ENCODE measurements at regions not wholly inside any gene's neighbourhood (a gene's known extent, or its start where the extent isn't known, plus 50 kb on each side); places are given as distances from the start of the nearest gene placed in this dataset.
"Not testable (repeated sequence)": the region's sequence is repeated elsewhere in the genome, so short reads cannot be mapped to it uniquely, and the experiment has no call there.

GRCh38 chr11:25625094-25625493 is 706.8 kb upstream of the ANO3 start:
- no peak for ATAC-seq (ENCODE audit: low FRiP score)

GRCh38 chr11:25628030-25628429 is 703.9 kb upstream of the ANO3 start:
- no peaks in the 10 kb centered on the region for H3K4me1 ChIP-seq (ENCODE audit: control insufficient read depth in 1 of 2, insufficient read depth in 2 of 2, low read length in 2 of 2)
- intact Hi-C loops (cut with DNase I), result no loop called here
- peaks cover 3% of the 10 kb centered on the region for H3K9me3 ChIP-seq (ENCODE audit: control insufficient read depth, low read length)
- 70 to 90% methylated on average over 5 of the region's 5 CpGs for WGBS, 2 donors
- H3K36me3 ChIP-seq (ENCODE audit: control insufficient read depth in 1 of 2, insufficient read depth in 2 of 2, low read length in 1 of 2), result no peaks in the 10 kb centered on the region
- H3K27ac ChIP-seq (ENCODE audit: low read depth in 1 of 2, low read length in 2 of 2), result no peak overlapping the region
- H3K27me3 ChIP-seq (ENCODE audit: control insufficient read depth in 1 of 2, insufficient read depth in 2 of 2, low read length in 1 of 2), result no peaks in the 10 kb centered on the region
- ATAC-seq (ENCODE audit: low FRiP score) (no peak), DNase-seq (no peak)
- H3K4me3 ChIP-seq (ENCODE audit: low read length in 2 of 2), result no peak overlapping the region

More at GRCh38 chr11:25625094-25625493, 706.8 kb upstream of the ANO3 start:
- Histone ChIP-seq H3K27ac (ENCODE audit: low read depth in 1 of 2, low read length in 2 of 2) (no peak overlapping the region), H3K4me1 (ENCODE audit: control insufficient read depth in 1 of 2, insufficient read depth in 2 of 2, low read length in 2 of 2) (no peaks in the 10 kb centered on the region), H3K36me3 (ENCODE audit: control insufficient read depth in 1 of 2, insufficient read depth in 2 of 2, low read length in 1 of 2) (no peaks in the 10 kb centered on the region), H3K27me3 (ENCODE audit: control insufficient read depth in 1 of 2, insufficient read depth in 2 of 2, low read length in 1 of 2) (no peaks in the 10 kb centered on the region), H3K9me3 (ENCODE audit: control insufficient read depth, low read length) (peaks cover 3% of the 10 kb centered on the region), H3K4me3 (ENCODE audit: low read length in 2 of 2) (no peak overlapping the region)
- intact Hi-C loops (cut with DNase I), result no loop called here
- WGBS, 2 donors, result 63 to 67% methylated on average over 3 of the region's 3 CpGs
- DNase-seq, result no peak

DNA sequence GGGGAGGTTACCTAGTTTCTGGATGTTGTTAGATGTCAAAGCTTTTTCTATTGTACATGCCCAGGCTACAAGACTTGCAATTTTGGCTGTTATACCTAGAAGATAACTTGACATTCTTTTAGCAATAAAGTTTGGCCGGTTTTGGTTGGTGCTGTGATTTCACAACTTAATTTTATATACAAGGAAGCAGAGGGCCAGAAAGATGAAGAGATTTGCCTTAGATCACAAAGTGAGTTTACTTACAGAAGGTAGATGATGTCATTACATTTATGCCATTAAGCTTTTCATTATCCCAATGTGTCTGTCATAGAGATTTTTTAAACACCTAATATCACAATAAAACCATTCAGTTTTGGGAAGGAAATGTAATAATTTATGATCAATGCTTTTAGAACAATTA is 698.7 kb upstream of the ANO3 start:
- no peak for DNase-seq
- Histone ChIP-seq H3K27ac (ENCODE audit: low read depth in 1 of 2, low read length in 2 of 2) (no peak overlapping the region), H3K9me3 (ENCODE audit: control insufficient read depth, low read length) (peaks cover 3% of the 10 kb centered on the region), H3K4me1 (ENCODE audit: control insufficient read depth in 1 of 2, insufficient read depth in 2 of 2, low read length in 2 of 2) (no peaks in the 10 kb centered on the region), H3K4me3 (ENCODE audit: low read length in 2 of 2) (no peak overlapping the region), H3K27me3 (ENCODE audit: control insufficient read depth in 1 of 2, insufficient read depth in 2 of 2, low read length in 1 of 2) (no peaks in the 10 kb centered on the region), H3K36me3 (ENCODE audit: control insufficient read depth in 1 of 2, insufficient read depth in 2 of 2, low read length in 1 of 2) (no peaks in the 10 kb centered on the region)
- WGBS, 2 donors, result 71 to 77% methylated on average over 1 of the region's 1 CpG
- ATAC-seq (ENCODE audit: low FRiP score), result no peak
- intact Hi-C loops (cut with DNase I), result no loop called here

- H3K9me3 ChIP-seq (ENCODE audit: control insufficient read depth, low read length); intact Hi-C loops (cut with DNase I); H3K27ac ChIP-seq (ENCODE audit: low read depth in 1 of 2, low read length in 2 of 2); H3K27me3 ChIP-seq (ENCODE audit: control insufficient read depth in 1 of 2, insufficient read depth in 2 of 2, low read length in 1 of 2); DNase-seq; H3K36me3 ChIP-seq (ENCODE audit: control insufficient read depth in 1 of 2, insufficient read depth in 2 of 2, low read length in 1 of 2); H3K4me1 ChIP-seq (ENCODE audit: control insufficient read depth in 1 of 2, insufficient read depth in 2 of 2, low read length in 2 of 2); H3K4me3 ChIP-seq (ENCODE audit: low read length in 2 of 2); ATAC-seq (ENCODE audit: low FRiP score): not testable (repeated sequence)
- WGBS, 2 donors, result 83 to 92% methylated on average over 12 of the region's 12 CpGs
Measured at GRCh38 chr11:25649220-25649619, 682.7 kb upstream of the ANO3 start.

DNA sequence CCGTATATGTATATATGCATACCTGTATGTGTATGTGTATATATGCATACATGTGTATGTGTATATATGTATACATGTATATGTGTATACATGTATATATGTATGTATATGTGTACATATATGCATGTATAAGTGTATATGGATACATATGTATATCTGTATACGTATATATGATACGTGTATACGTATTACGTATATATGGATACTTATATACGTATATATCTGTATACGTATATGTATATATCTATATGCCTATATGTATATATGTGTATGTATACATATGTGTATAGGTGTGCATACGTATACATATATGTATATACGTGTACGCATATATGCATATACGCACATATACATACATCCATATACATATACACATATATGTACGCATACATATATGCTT is 681.6 kb upstream of the ANO3 start:
- Histone ChIP-seq H3K4me1 (ENCODE audit: control insufficient read depth in 1 of 2, insufficient read depth in 2 of 2, low read length in 2 of 2) (no peaks in the 10 kb centered on the region), H3K4me3 (ENCODE audit: low read length in 2 of 2) (no peak overlapping the region), H3K9me3 (ENCODE audit: control insufficient read depth, low read length) (no peaks in the 10 kb centered on the region), H3K27me3 (ENCODE audit: control insufficient read depth in 1 of 2, insufficient read depth in 2 of 2, low read length in 1 of 2) (no peaks in the 10 kb centered on the region), H3K27ac (ENCODE audit: low read depth in 1 of 2, low read length in 2 of 2) (no peak overlapping the region), H3K36me3 (ENCODE audit: control insufficient read depth in 1 of 2, insufficient read depth in 2 of 2, low read length in 1 of 2) (no peaks in the 10 kb centered on the region)
- no peak for ATAC-seq (ENCODE audit: low FRiP score)
- no peak for DNase-seq
- 93 to 97% methylated on average over 12 of the region's 12 CpGs for WGBS, 2 donors
- intact Hi-C loops (cut with DNase I), result no loop called here

DNA sequence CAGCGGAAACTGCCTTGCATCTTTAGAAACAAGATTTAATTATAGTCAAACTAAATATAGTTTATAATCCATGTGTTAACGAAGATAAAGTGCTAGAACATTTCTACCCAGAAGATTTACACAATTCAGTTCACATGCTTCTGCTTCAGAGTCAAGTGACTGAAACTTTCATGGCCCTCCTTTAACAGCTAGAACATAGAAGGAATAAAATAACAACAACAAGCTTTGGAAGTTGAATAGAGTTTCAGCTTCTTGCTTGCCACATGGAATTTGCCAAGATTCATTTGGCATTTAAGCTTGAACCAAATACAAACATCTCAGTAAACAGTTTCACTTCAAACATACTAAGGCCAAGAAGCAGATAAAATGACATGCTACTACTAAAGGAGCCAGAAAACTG is 676.3 kb upstream of the ANO3 start:
- Histone ChIP-seq H3K4me1 (ENCODE audit: control insufficient read depth in 1 of 2, insufficient read depth in 2 of 2, low read length in 2 of 2) (no peaks in the 10 kb centered on the region), H3K27me3 (ENCODE audit: control insufficient read depth in 1 of 2, insufficient read depth in 2 of 2, low read length in 1 of 2) (no peaks in the 10 kb centered on the region), H3K4me3 (ENCODE audit: low read length in 2 of 2) (no peak overlapping the region), H3K9me3 (ENCODE audit: control insufficient read depth, low read length) (no peaks in the 10 kb centered on the region), H3K27ac (ENCODE audit: low read depth in 1 of 2, low read length in 2 of 2) (no peak overlapping the region), H3K36me3 (ENCODE audit: control insufficient read depth in 1 of 2, insufficient read depth in 2 of 2, low read length in 1 of 2) (no peaks in the 10 kb centered on the region)
- DNase-seq, result no peak
- intact Hi-C loops (cut with DNase I), result no loop called here
- ATAC-seq (ENCODE audit: low FRiP score), result no peak
- WGBS, 2 donors, result 72 to 83% methylated on average over 2 of the region's 2 CpGs

DNA sequence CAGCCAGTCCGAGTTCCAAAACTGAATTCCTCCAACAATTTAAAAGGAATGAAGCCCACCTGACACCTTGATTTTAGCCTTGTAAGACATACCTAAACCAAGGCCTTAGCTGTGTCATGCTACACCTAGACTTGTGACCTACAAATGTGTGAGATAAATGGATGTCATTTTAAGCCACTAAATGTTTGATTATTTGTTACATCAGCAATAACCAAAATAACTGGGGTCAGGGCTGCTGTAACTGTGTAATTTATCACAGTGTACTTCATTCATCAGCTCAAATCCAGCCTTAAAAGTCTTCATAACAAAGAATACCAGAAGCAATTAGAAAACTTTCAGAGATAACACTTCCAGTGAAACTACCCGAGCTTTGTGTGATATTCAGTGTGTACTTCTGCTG is 673.0 kb upstream of the ANO3 start:
- no peak for ATAC-seq (ENCODE audit: low FRiP score)
- no peak for DNase-seq
- no peak overlapping the region for H3K27ac ChIP-seq (ENCODE audit: low read depth in 1 of 2, low read length in 2 of 2)
- 21 to 23% methylated on average over 2 of the region's 2 CpGs for WGBS, 2 donors
- no peaks in the 10 kb centered on the region for H3K9me3 ChIP-seq (ENCODE audit: control insufficient read depth, low read length)
- intact Hi-C loops (cut with DNase I), result no loop called here
- no peak overlapping the region for H3K4me3 ChIP-seq (ENCODE audit: low read length in 2 of 2)
- no peaks in the 10 kb centered on the region for H3K36me3 ChIP-seq (ENCODE audit: control insufficient read depth in 1 of 2, insufficient read depth in 2 of 2, low read length in 1 of 2)
- no peaks in the 10 kb centered on the region for H3K27me3 ChIP-seq (ENCODE audit: control insufficient read depth in 1 of 2, insufficient read depth in 2 of 2, low read length in 1 of 2)
- H3K4me1 ChIP-seq (ENCODE audit: control insufficient read depth in 1 of 2, insufficient read depth in 2 of 2, low read length in 2 of 2), result no peaks in the 10 kb centered on the region

DNA sequence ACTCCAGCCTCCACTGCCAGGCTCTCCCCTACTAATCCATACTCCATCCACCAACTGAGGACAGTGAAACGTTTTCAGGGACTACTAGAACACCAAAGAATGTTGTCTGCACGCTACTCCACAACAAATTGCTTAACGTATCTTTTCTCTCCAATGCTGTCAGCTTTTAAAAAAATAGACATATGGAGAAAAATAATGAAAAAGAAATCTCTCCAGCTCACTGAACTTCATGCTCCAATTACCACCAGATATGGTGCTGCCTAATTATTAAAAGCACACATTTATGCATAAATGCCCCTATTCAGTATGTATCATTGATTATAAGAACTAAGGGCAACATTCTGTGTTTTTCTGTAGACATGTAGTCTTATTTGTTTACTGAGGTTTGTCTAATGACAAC is 672.2 kb upstream of the ANO3 start:
- Histone ChIP-seq H3K27ac (ENCODE audit: low read depth in 1 of 2, low read length in 2 of 2) (no peak overlapping the region), H3K27me3 (ENCODE audit: control insufficient read depth in 1 of 2, insufficient read depth in 2 of 2, low read length in 1 of 2) (no peaks in the 10 kb centered on the region), H3K9me3 (ENCODE audit: control insufficient read depth, low read length) (no peaks in the 10 kb centered on the region), H3K4me1 (ENCODE audit: control insufficient read depth in 1 of 2, insufficient read depth in 2 of 2, low read length in 2 of 2) (no peaks in the 10 kb centered on the region), H3K4me3 (ENCODE audit: low read length in 2 of 2) (no peak overlapping the region), H3K36me3 (ENCODE audit: control insufficient read depth in 1 of 2, insufficient read depth in 2 of 2, low read length in 1 of 2) (no peaks in the 10 kb centered on the region)
- DNase-seq (no peak), ATAC-seq (ENCODE audit: low FRiP score) (no peak)
- WGBS, 2 donors, result 26 to 37% methylated on average over 3 of the region's 3 CpGs
- intact Hi-C loops (cut with DNase I), result no loop called here

DNA sequence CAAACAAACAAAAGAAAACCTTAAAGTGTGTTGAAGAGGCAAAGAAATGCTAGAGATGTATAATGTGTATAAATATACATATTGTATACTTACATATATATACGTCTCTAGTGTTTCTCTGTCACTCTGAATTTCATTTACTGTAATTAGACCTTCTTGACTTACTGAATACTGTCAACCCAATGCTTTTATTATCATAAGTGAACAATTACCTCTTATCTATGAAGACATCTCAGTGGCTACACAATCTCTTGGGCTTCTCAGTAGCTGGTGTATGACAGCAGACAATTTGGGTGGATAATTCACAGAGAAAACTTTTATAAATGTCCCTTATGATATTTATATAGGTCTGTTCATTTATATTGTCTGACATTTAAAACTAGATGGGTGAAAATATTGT is 664.1 kb upstream of the ANO3 start:
- WGBS, 2 donors, result 51 to 71% methylated on average over 1 of the region's 1 CpG
- Histone ChIP-seq H3K27ac (ENCODE audit: low read depth in 1 of 2, low read length in 2 of 2) (no peak overlapping the region), H3K4me3 (ENCODE audit: low read length in 2 of 2) (no peak overlapping the region), H3K27me3 (ENCODE audit: control insufficient read depth in 1 of 2, insufficient read depth in 2 of 2, low read length in 1 of 2) (no peaks in the 10 kb centered on the region), H3K36me3 (ENCODE audit: control insufficient read depth in 1 of 2, insufficient read depth in 2 of 2, low read length in 1 of 2) (no peaks in the 10 kb centered on the region), H3K4me1 (ENCODE audit: control insufficient read depth in 1 of 2, insufficient read depth in 2 of 2, low read length in 2 of 2) (no peaks in the 10 kb centered on the region), H3K9me3 (ENCODE audit: control insufficient read depth, low read length) (no peaks in the 10 kb centered on the region)
- no peak for ATAC-seq (ENCODE audit: low FRiP score)
- no peak for DNase-seq
- intact Hi-C loops (cut with DNase I), result no loop called here
